Rectal smooth muscle tissue (tissue), 1 donor: ENCODE measurements at regions not wholly inside any gene's neighbourhood (a gene's known extent, or its start where the extent isn't known, plus 50 kb on each side); places are given as distances from the start of the nearest gene placed in this dataset.

Experiments used
- H3K27ac ChIP-seq: one replicate; pipeline ENCODE4 v1.7.0; 2013; ENCODE audit warnings: low read depth, low read length, inconsistent platforms
- H3K27me3 ChIP-seq: one replicate; pipeline ENCODE4 v1.7.0; 2013; ENCODE audit warnings: low read length; ENCODE audit not compliant: control insufficient read depth, insufficient read depth
- H3K36me3 ChIP-seq: one replicate; pipeline ENCODE4 v1.7.0; 2013; ENCODE audit warnings: low read length; ENCODE audit not compliant: control insufficient read depth, insufficient read depth
- H3K4me1 ChIP-seq: one replicate; pipeline ENCODE4 v1.7.0; 2013; ENCODE audit warnings: low read length; ENCODE audit not compliant: control insufficient read depth, insufficient read depth
- H3K4me3 ChIP-seq: one replicate; pipeline ENCODE4 v1.7.0; 2013; ENCODE audit warnings: low read length
- H3K9ac ChIP-seq: one replicate; pipeline ENCODE4 v1.7.0; 2013; ENCODE audit warnings: low read length

GRCh38 chr9:126122901-126123616 lies 203.6 kb upstream of the MVB12B start:
- no peak overlapping the region for H3K9ac ChIP-seq
- H3K4me3 ChIP-seq = no peak overlapping the region
- peaks cover 10% of the 10 kb centered on the region for H3K4me1 ChIP-seq
- no peak overlapping the region for H3K27ac ChIP-seq
- H3K36me3 ChIP-seq = no peaks in the 10 kb centered on the region
- no peaks in the 10 kb centered on the region for H3K27me3 ChIP-seq

DNA sequence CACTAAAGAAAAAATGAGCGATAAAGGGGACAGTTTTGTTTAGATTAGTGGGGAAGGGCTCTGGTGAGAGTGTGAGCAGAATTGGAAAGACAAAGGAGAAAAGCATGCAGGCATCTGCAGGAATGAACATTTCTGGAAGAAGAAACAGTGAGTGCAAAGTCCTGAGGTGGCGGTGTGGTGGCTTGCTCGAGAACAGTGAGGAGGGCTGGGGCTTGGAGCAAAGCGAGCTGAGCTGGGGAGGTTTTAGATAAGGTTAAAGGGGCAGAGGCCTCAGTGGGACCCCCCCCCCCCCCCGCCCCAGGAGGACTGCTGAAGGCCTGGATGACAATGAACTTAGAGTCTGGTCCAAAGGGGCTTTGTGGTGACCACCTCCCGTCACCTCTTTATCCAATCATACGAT lies 202.7 kb upstream of the MVB12B start:
- Histone ChIP-seq H3K4me1 (peaks cover 10% of the 10 kb centered on the region), H3K27ac (no peak overlapping the region), H3K36me3 (no peaks in the 10 kb centered on the region), H3K4me3 (no peak overlapping the region), H3K9ac (no peak overlapping the region), H3K27me3 (no peaks in the 10 kb centered on the region)

- Histone ChIP-seq H3K27me3 (no peaks in the 10 kb centered on the region), H3K4me1 (peaks cover 10% of the 10 kb centered on the region), H3K36me3 (no peaks in the 10 kb centered on the region), H3K9ac (no peak overlapping the region), H3K27ac (no peak overlapping the region), H3K4me3 (no peak overlapping the region)
Measured at GRCh38 chr9:126125177-126125576, 201.5 kb upstream of the MVB12B start.

GRCh38 chr9:126125577-126125976 lies 201.1 kb upstream of the MVB12B start:
- Histone ChIP-seq H3K4me3 (no peak overlapping the region), H3K4me1 (peaks cover 10% of the 10 kb centered on the region), H3K27me3 (no peaks in the 10 kb centered on the region), H3K36me3 (no peaks in the 10 kb centered on the region), H3K9ac (no peak overlapping the region), H3K27ac (no peak overlapping the region)

GRCh38 chr9:126125992-126126409 lies 200.6 kb upstream of the MVB12B start:
- Histone ChIP-seq H3K27ac (no peak overlapping the region), H3K9ac (no peak overlapping the region), H3K27me3 (no peaks in the 10 kb centered on the region), H3K36me3 (no peaks in the 10 kb centered on the region), H3K4me3 (no peak overlapping the region), H3K4me1 (peaks cover 10% of the 10 kb centered on the region)

DNA sequence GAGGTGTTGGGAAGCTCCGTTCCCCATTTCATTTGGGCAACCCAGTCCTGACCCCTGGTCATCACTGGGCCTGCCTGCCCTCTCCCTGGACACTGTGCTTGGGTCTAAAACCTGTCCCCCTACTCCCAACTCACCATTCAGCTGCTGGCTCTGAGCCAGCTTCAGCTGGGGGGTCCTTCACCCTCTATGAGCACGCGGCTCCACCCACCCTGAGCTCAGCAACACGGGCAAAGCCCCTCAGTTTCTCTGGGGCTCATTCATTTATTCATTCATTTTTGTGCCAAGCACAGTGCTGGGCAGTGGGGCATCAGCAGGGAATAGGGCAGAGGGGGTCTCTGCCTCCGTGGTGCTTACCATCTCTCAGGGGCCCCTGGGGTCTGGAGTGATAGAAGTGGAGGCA lies 199.8 kb upstream of the MVB12B start:
- H3K4me1 ChIP-seq = peaks cover 10% of the 10 kb centered on the region
- H3K27ac ChIP-seq = no peak overlapping the region
- no peak overlapping the region for H3K4me3 ChIP-seq
- no peak overlapping the region for H3K9ac ChIP-seq
- H3K36me3 ChIP-seq = no peaks in the 10 kb centered on the region
- no peaks in the 10 kb centered on the region for H3K27me3 ChIP-seq

GRCh38 chr9:126127591-126127990 lies 199.0 kb upstream of the MVB12B start:
- Histone ChIP-seq H3K4me3 (no peak overlapping the region), H3K36me3 (no peaks in the 10 kb centered on the region), H3K27me3 (no peaks in the 10 kb centered on the region), H3K4me1 (peaks cover 10% of the 10 kb centered on the region), H3K27ac (no peak overlapping the region), H3K9ac (no peak overlapping the region)

DNA sequence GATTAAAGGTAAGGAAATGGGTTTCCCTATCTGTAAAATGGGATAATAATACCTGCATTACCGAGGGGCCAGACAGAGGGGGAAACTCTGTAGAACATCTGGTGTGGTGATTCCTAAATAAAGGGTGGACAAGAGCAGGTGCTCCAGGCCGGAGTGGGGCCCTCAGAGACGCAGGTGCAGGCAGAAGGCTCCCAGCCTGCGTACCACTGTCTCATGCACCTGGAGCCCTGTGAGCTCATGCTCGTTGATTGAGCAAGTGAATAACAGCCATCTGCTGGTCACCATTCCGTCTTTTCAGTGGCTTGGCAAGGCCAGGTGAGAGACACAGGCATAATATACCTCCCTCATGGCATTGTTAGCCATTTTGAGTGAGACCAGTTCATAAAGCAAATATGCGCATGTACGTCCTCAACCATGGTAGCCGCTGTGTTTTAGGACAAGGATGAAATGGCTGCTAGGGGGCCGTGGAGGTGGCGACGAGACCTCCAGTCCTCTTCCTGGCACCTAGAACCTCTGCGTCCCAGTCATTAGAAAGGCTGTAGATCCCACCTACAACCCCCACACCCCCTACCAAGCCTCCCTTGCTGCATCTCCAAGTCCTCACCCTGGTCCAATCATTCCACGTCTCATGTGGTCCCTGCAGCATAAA lies 198.0 kb upstream of the MVB12B start:
- Histone ChIP-seq H3K27me3 (no peaks in the 10 kb centered on the region), H3K9ac (no peak overlapping the region), H3K36me3 (no peaks in the 10 kb centered on the region), H3K27ac (no peak overlapping the region), H3K4me1 (peaks cover 10% of the 10 kb centered on the region), H3K4me3 (no peak overlapping the region)

DNA sequence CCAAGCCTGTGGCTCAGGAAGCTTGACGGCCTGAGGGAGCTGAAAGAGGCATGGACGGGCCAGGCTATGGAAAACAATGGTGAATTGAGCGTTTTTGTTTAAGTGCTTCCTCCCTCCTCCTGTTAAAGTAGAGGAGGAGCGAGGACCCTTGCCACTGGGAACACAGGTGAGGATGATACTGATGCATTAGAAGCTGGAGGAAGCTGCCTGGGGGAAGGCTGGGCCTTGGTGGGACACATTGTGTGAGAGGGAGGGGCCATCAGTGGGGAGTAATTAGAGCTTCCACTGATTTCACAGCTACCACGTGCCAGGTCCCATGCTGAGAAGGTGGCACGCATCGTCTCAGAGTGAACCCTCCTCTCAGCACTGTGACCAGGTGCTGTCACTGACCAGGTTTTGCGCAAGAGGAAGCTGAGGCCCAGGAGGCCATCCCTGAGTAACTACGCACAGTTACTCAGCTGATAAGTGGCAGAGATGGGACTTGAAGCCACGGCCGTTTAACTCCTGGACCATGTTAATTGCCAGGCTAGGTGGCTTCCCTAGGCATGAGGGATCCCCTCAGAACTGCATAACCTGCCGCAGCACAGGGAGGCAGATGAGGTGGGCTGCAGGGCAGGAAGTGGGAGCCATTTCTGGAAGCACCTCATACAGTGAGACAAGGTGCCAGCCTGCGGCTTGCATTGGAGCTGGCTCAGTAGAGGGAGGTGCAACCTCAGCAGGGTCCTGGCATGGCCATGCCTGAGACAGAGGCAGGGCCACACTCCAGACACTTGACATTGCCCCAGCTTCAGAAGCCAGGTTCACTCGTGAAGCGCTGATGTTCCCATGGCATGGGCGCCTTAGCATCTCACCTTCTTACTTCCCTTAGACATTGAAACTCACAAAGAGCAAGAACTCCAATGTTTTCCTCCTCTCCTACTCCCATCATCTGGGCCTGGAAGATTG lies 195.3 kb upstream of the MVB12B start:
- H3K36me3 ChIP-seq = no peaks in the 10 kb centered on the region
- no peak overlapping the region for H3K4me3 ChIP-seq
- H3K27me3 ChIP-seq = no peaks in the 10 kb centered on the region
- no peak overlapping the region for H3K27ac ChIP-seq
- H3K4me1 ChIP-seq = no peaks in the 10 kb centered on the region
- H3K9ac ChIP-seq = no peak overlapping the region

GRCh38 chr9:126132746-126133145 lies 193.9 kb upstream of the MVB12B start:
- no peak overlapping the region for H3K27ac ChIP-seq
- H3K4me1 ChIP-seq = no peaks in the 10 kb centered on the region
- no peak overlapping the region for H3K4me3 ChIP-seq
- no peak overlapping the region for H3K9ac ChIP-seq
- no peaks in the 10 kb centered on the region for H3K36me3 ChIP-seq
- H3K27me3 ChIP-seq = no peaks in the 10 kb centered on the region

DNA sequence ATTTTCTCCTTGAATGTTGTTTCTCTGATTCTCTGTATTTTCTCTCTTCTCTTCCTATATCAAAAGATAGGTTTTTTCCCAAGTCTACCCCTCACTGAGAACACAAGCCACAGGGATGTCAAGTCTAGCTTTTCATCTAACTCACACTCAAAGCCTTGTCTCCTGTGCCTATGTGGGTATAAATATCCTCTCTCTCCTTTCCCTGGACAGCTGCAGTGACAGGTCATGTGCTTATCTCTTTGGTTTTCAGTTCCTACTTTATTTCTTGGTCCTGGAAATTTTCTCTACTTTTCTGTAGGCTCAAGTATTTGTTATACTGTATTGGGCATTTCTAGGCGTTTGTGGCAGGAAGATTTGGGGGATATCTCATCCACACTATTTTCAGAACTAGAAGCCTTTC lies 182.4 kb upstream of the MVB12B start:
- Histone ChIP-seq H3K27me3 (no peaks in the 10 kb centered on the region), H3K4me3 (no peak overlapping the region), H3K4me1 (no peaks in the 10 kb centered on the region), H3K36me3 (no peaks in the 10 kb centered on the region), H3K9ac (no peak overlapping the region), H3K27ac (no peak overlapping the region)

DNA sequence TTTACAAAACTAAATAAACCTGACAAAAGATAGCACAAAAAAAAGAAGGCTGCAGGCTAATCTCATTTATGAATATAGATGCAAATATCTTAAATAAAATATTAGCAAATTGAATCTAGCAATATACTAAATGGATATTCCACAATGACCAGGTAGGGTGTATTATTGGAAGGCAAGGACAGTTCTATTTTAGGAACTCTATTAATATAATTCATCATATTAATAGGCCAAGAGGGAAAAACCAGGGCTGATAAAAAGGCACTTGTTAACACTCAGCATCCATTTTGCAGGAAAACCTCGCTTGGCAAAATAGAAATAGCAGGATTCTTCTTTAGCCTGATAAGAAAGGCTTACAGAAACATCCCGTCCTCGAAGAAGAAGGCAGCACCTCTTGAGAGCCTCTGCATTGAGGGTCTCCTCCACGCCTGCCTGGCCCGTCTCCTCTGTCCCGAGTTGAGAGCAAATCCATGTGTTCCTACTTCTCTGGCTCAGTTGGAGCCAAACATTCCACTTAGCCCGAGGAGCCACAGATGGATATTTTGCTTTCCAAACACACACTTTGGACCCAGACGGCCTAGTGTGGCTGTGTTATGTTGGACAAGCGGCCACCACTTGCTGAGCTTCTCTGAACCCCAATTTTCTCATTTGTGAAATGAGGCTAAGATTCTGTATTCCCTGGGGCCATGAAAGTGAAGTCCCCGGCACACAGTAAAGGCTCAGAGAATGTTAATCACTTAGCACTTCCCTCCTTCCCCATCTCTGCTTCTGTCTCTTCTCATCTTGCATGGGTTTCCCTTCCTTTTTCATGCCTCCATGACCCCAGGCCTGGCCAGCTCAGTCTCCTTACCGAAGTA lies 181.8 kb upstream of the MVB12B start:
- H3K4me3 ChIP-seq = no peak overlapping the region
- H3K9ac ChIP-seq = no peak overlapping the region
- H3K27me3 ChIP-seq = no peaks in the 10 kb centered on the region
- H3K4me1 ChIP-seq = no peaks in the 10 kb centered on the region
- no peaks in the 10 kb centered on the region for H3K36me3 ChIP-seq
- no peak overlapping the region for H3K27ac ChIP-seq
